GM18951 (cell line): ENCODE measurements at regions not wholly inside any gene's neighbourhood (a gene's known extent, or its start where the extent isn't known, plus 50 kb on each side); places are given as distances from the start of the nearest gene placed in this dataset.
"Not testable (repeated sequence)": the region's sequence is repeated elsewhere in the genome, so short reads cannot be mapped to it uniquely, and the experiment has no call there.

ENCODE experiments used
- POLR2A ChIP-seq: IDR thresholded peaks from 4 replicates; pipeline ENCODE4 v1.6.1; 2011; ENCODE audit warnings: mild to moderate bottlenecking; ENCODE audit not compliant: insufficient read length, insufficient read depth; ENCODE audit errors: extremely low read depth
- in situ Hi-C: fragments of 300-500 bp; cut with MboI; formaldehyde crosslinking; loops from one replicate; pipeline ENCODE4 v1.12.0; 2022; ENCODE audit warnings: low sequenced_read_pairs, mixed read lengths, inconsistent platforms; ENCODE audit not compliant: unreplicated experiment

- in situ Hi-C loops: not testable (repeated sequence)
Measured at GRCh38 chr11:100409267-100409666, 277.8 kb upstream of the ARHGAP42 start.

DNA sequence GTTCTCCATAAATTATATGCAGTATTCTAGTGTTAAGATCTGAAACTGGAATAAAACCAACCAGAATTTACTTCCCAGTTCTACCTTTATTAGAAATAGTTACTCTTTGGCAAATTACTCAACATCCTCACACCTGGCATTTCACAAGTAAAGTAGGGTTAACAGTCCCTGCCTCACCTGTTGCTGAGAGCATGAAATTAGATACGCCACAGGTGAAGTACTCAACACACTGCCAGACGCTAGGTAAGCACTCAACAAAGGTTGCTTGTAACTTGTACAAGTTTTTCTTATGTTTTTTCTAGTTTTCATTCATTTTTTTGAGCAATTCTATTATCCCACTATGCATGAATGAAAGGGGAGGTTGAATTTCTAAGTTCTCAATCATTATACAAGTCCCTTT lies 267.6 kb upstream of the ARHGAP42 start:
- no peak for TF ChIP-seq POLR2A

GRCh38 chr11:100434821-100435641 lies 252.1 kb upstream of the ARHGAP42 start:
- no peak for TF ChIP-seq POLR2A
- in situ Hi-C loops: no loop called here

More for the DNA sequence above, 267.6 kb upstream of the ARHGAP42 start:
- in situ Hi-C loops: no loop called here

DNA sequence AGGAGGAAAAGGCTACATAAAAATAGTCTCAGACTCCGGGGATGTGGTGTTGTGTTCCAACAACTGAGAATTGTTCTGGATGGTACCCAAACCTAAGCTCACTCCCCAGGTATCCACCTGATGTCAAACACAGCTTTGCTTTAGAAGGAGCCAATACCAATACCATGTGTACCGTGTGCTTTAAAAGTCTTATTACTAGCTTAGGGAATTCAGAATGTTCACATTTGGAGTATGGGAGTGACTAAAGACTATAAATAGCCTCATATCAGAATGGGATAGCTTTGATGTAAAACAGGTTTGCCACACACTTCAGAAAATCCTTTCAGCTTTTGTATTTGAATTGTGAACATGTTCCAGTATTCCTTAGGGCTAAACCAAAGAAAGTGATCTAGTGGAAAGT lies 248.7 kb upstream of the ARHGAP42 start:
- in situ Hi-C loops: no loop called here
- no peak for TF ChIP-seq POLR2A

GRCh38 chr11:100441086-100441485 lies 246.0 kb upstream of the ARHGAP42 start:
- in situ Hi-C loops: no loop called here
- TF ChIP-seq POLR2A: no peak

DNA sequence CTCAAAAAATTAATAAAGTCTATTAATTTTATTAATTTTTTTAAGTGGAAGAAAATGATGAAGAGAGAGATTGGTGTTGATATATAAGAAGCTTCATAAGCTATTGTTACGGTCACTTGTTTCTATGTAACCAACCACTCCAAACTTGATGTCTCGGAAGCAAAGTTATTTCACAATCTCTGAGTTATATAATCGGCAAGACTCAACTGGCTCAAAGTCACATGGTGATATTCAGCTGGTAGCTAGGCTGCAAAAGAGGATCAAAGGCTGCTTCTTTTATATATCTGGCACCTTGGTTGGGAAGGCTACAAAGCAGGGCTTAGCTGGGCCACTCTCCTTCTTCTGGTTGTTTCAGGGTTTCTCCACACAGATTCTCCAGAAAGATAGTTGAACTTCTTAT lies 245.1 kb upstream of the ARHGAP42 start:
- TF ChIP-seq POLR2A: no peak
- in situ Hi-C loops: no loop called here

- no peak for TF ChIP-seq POLR2A
- in situ Hi-C loops: no loop called here
Measured at GRCh38 chr11:100445231-100445735, 241.8 kb upstream of the ARHGAP42 start.

DNA sequence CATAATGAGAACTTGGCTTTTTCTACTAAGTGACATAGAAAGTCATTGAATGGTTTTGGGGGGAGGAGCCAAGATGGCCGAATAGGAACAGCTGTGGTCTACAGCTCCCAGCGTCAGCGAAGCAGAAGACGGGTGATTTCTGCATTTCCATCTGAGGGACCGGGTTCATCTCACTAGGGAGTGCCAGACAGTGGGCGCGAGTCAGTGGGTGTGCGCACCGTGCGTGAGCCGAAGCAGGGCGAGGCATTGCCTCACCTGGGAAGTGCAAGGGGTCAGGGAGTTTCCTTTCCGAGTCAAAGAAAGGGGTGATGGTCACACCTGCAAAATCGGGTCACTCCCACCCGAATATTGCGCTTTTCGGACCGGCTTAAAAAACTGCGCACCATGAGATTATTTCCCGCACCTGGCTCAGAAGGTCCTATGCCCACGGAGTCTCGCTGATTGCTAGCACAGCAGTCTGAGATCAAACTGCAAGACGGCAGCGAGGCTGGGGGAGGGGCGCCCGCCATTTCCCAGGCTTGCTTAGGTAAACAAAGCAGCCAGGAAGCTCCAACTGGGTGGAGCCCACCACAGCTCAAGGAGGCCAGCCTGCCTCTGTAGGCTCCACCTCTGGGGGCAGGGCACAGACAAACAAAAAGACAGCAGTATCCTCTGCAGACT lies 235.2 kb upstream of the ARHGAP42 start:
- in situ Hi-C loops: not testable (repeated sequence)

DNA sequence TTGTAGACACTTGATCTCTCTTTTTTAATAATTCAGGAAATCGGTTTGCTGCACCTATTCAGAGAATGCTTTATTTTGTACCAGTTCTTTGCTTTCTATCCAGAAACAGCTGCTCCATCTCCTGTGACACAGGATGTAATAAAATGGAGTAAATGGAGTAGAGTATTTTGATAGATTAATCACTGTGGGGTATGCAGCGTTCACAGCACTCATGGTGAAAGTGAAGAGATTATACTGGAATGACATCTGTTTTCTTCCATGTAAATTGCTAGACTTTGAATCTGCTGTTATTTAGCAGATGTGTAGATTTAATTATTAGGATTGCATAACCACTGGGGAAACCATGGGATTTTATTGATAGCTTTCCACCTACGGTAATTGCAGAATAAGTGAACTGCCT lies 227.3 kb upstream of the ARHGAP42 start:
- in situ Hi-C loops: no loop called here

DNA sequence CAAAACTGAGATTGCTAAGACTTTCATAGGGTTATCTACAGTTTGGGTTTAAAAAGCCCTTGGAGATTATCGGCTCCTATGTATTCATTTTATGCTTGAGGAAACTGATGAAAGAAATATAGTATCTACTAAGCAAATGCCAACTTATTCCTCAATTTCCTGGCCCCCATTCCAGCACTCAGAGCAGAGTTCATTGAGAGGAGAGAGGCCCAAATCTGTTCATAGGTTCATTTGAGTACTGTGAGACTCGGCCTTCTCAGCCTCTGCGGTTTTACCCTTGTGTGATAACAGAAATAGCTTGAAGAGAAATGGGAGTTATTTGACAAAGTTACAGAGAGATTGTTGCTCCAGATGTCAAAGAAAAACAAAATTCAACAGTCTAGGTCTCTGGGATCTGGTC lies 226.7 kb upstream of the ARHGAP42 start:
- in situ Hi-C loops: no loop called here

More for the DNA sequence above, 227.3 kb upstream of the ARHGAP42 start:
- TF ChIP-seq POLR2A: no peak

DNA sequence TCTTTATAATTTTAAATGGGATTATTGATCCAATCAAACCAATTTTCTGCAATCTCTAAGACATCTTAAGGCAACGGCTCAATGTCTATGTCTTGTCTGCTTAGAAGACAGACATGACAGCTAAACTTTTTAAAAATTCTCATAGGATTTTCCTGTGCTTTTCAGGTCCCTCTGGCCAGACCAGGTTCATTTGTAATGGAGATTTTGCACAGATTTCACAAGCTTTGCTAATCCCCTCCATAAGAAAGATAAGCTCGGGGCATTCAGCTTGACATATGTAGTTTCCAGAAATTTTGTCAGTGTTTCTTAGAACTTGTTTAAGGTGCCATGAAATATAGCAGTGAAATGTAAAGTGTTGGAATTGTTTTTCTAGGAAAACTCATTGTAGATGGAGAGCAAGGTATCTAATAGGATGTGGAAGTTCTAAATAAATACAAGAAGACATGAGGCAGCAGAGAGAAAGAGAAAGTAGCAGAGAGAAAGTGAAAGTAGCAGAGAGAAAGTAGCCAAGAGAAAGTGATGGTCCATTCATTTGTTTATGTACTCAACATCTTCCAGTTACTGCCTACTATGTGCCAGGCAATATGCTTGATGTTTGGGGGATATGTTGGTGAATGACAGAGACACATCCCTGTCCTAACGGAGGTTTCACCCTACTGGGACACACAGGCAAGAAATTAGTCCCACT lies 219.1 kb upstream of the ARHGAP42 start:
- in situ Hi-C loops: no loop called here
- TF ChIP-seq POLR2A: no peak

More for the DNA sequence above, 226.7 kb upstream of the ARHGAP42 start:
- no peak for TF ChIP-seq POLR2A

DNA sequence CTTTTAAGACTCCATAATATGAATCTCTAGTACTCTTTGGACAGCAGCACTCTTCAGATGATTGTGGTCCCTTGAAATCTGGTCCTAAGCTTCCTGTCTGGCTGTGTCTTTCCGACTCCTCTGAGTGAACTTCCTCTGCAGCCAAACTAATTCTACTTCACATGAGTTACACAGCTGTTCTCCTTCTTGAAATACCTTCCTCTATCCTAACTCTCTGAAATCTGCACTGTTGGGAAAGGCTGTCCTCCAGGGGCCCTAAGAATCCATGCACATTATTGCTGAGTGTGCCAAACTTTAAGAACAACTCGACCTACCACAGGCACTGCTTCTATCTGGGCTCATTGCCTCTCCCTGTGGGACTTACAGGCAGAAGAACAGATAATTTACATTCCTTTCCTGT lies 217.3 kb upstream of the ARHGAP42 start:
- no peak for TF ChIP-seq POLR2A
- in situ Hi-C loops: no loop called here

- no peak for TF ChIP-seq POLR2A
- in situ Hi-C loops: no loop called here
Measured at GRCh38 chr11:100472727-100473389, 214.2 kb upstream of the ARHGAP42 start.

- in situ Hi-C loops: no loop called here
- TF ChIP-seq POLR2A: no peak
Measured at GRCh38 chr11:100473390-100473740, 213.7 kb upstream of the ARHGAP42 start.
